C4-2B (cell line): ENCODE measurements at regions not wholly inside any gene's neighbourhood (a gene's known extent, or its start where the extent isn't known, plus 50 kb on each side); places are given as distances from the start of the nearest gene placed in this dataset.

Experiments used
- ZFX ChIP-seq: fragments of 450-650 bp; IDR thresholded peaks from 2 replicates; pipeline ENCODE4 v1.6.1; 2017
- TF ChIP-seq, protein P1 (sequence below): fragments of 450-650 bp; conservative IDR thresholded peaks from 2 replicates; pipeline ENCODE4 v1.5.1; 2017; ENCODE audit warnings: mild to moderate bottlenecking

DNA sequence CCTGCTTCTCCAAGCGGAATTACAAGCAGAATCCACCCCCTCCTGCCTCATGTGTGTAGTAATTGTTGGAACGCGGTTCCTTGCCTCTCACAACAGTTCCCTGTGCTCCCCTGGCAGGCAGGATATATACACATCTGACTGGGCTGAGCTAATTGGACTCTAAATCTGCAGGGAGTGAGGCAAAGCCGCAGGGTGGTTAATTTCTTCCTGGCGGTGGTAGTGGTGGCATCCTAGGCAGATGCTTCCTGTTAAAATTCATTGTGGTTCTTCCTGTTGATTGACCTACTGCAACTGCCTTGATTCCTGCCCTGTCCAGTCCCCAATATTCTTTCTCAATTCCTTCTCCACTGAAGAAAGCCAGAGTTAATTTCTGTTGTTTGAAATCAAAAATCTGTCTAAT, 202.9 kb upstream of the PROK2 start:
- TF ChIP-seq, protein P1, sequence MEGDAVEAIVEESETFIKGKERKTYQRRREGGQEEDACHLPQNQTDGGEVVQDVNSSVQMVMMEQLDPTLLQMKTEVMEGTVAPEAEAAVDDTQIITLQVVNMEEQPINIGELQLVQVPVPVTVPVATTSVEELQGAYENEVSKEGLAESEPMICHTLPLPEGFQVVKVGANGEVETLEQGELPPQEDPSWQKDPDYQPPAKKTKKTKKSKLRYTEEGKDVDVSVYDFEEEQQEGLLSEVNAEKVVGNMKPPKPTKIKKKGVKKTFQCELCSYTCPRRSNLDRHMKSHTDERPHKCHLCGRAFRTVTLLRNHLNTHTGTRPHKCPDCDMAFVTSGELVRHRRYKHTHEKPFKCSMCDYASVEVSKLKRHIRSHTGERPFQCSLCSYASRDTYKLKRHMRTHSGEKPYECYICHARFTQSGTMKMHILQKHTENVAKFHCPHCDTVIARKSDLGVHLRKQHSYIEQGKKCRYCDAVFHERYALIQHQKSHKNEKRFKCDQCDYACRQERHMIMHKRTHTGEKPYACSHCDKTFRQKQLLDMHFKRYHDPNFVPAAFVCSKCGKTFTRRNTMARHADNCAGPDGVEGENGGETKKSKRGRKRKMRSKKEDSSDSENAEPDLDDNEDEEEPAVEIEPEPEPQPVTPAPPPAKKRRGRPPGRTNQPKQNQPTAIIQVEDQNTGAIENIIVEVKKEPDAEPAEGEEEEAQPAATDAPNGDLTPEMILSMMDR: no peak
- no peak for TF ChIP-seq ZFX
